IMR-90 (cell line): ENCODE measurements at regions not wholly inside any gene's neighbourhood (a gene's known extent, or its start where the extent isn't known, plus 50 kb on each side); places are given as distances from the start of the nearest gene placed in this dataset.

Source experiments
- ATAC-seq: fragments of 200-7000 bp; cut with Tn5 transposase; 2 replicates; pipeline ENCODE4 v1.9.1; 2020; ENCODE audit warnings: low read depth, mild to moderate bottlenecking, moderate library complexity
- BruUV-seq: library from RNA; stranded (reverse); fragments of 400-500 nt; replicated peaks from 2 replicates; lab custom pipeline; 2021; lab: Mats Ljungman, UMichigan
- CTCF ChIA-PET: fragments of 300-600 bp; formaldehyde crosslinking; extraction: SDS; loops from one replicate; lab custom pipeline; 2021; ENCODE audit warnings: antibody characterized with exemption; lab: Yijun Ruan, JAX
- POLR2A ChIA-PET: fragments of 300-600 bp; sonication (Branson Sonifier 250); formaldehyde crosslinking; loops from one replicate; lab custom pipeline; 2022; ENCODE audit warnings: antibody characterized with exemption; ENCODE audit not compliant: unreplicated experiment; lab: Charles Lee
- DNase-seq: peaks from one replicate; pipeline ENCODE4 v3.0.0; 2013
- H2AFZ ChIP-seq: replicated peaks from 2 replicates; pipeline ENCODE3; 2013; ENCODE audit warnings: low read length, mild to moderate bottlenecking; ENCODE audit not compliant: poor library complexity
- H2AK5ac ChIP-seq: 2 replicates; pipeline ENCODE4 v1.6.1; 2013; ENCODE audit warnings: low read depth, low read length, inconsistent platforms
- H2AK9ac ChIP-seq: replicated peaks from 2 replicates; pipeline ENCODE3; 2013; ENCODE audit warnings: mild to moderate bottlenecking, low read depth, low read length, moderate library complexity; ENCODE audit not compliant: poor library complexity
- H2BK120ac ChIP-seq: 2 replicates; pipeline ENCODE4 v1.6.1; 2013; ENCODE audit warnings: low read depth, low read length, inconsistent platforms
- H2BK15ac ChIP-seq: 3 replicates; pipeline ENCODE4 v1.6.1; 2013; ENCODE audit warnings: low read depth, low read length, inconsistent platforms
- H2BK20ac ChIP-seq: 2 replicates; pipeline ENCODE4 v1.6.1; 2013; ENCODE audit warnings: low read depth, mild to moderate bottlenecking, inconsistent platforms, low read length, moderate library complexity
- H2BK5ac ChIP-seq: 2 replicates; pipeline ENCODE4 v1.6.1; 2013; ENCODE audit warnings: mild to moderate bottlenecking, low read depth, low read length, inconsistent platforms; ENCODE audit not compliant: poor library complexity, severe bottlenecking
- H3K14ac ChIP-seq: replicated peaks from 2 replicates; pipeline ENCODE4 v1.6.1; 2013; ENCODE audit warnings: low read depth, low read length, inconsistent platforms
- H3K18ac ChIP-seq: 2 replicates; pipeline ENCODE4 v1.6.1; 2013; ENCODE audit warnings: low read depth, low read length, control low read depth
- H3K23ac ChIP-seq: 2 replicates; pipeline ENCODE4 v1.6.1; 2013; ENCODE audit warnings: low read depth, low read length, inconsistent platforms
- H3K27ac ChIP-seq: 2 replicates; pipeline ENCODE4 v1.5.1; 2013; ENCODE audit warnings: mild to moderate bottlenecking, control low read depth, low read length; ENCODE audit not compliant: insufficient read depth
- H3K27me3 ChIP-seq: 2 replicates; pipeline ENCODE4 v1.6.1; 2013; ENCODE audit warnings: low read length; ENCODE audit not compliant: control insufficient read depth, insufficient read depth
- H3K36me3 ChIP-seq: 2 replicates; pipeline ENCODE4 v1.6.1; 2013; ENCODE audit warnings: low read length, mixed read lengths; ENCODE audit not compliant: control insufficient read depth, insufficient read depth
- H3K4ac ChIP-seq: 2 replicates; pipeline ENCODE4 v1.6.1; 2013; ENCODE audit warnings: low read depth, low read length, inconsistent platforms
- H3K4me1 ChIP-seq: 2 replicates; pipeline ENCODE4 v1.6.1; 2013; ENCODE audit warnings: low read length, mixed read lengths; ENCODE audit not compliant: control insufficient read depth, insufficient read depth
- H3K4me2 ChIP-seq: 2 replicates; pipeline ENCODE4 v1.6.1; 2013; ENCODE audit warnings: low read depth, mild to moderate bottlenecking, control low read depth, low read length, moderate library complexity
- H3K4me3 ChIP-seq: 2 replicates; pipeline ENCODE4 v1.5.1; 2013; ENCODE audit warnings: low read depth, mild to moderate bottlenecking, control low read depth, low read length, moderate library complexity; ENCODE audit not compliant: insufficient read depth
- H3K56ac ChIP-seq: 2 replicates; pipeline ENCODE4 v1.6.1; 2013; ENCODE audit warnings: low read length, inconsistent platforms; ENCODE audit not compliant: insufficient read depth; ENCODE audit errors: extremely low read depth
- H3K79me1 ChIP-seq, 2 experiments: 2 replicates each; pipeline ENCODE4 v1.6.1; 2013; ENCODE audit warnings: low read length in 2 of 2, inconsistent platforms in 1 of 2, low read depth in 1 of 2
- H3K9ac ChIP-seq: 2 replicates; pipeline ENCODE4 v1.6.1; 2013; ENCODE audit warnings: low read depth, low read length, control low read depth
- H3K9me1 ChIP-seq: 2 replicates; pipeline ENCODE4 v1.6.1; 2013; ENCODE audit warnings: low read length, inconsistent platforms; ENCODE audit not compliant: insufficient read depth
- H3K9me3 ChIP-seq: 2 replicates; pipeline ENCODE4 v1.6.1; 2013; ENCODE audit warnings: low read length; ENCODE audit not compliant: control insufficient read depth, insufficient read depth
- H4K20me1 ChIP-seq: 2 replicates; pipeline ENCODE4 v1.6.1; 2013; ENCODE audit warnings: low read length, inconsistent platforms; ENCODE audit not compliant: insufficient read depth
- H4K5ac ChIP-seq: 2 replicates; pipeline ENCODE4 v1.6.1; 2013; ENCODE audit warnings: mild to moderate bottlenecking, low read depth, low read length, control low read depth
- H4K8ac ChIP-seq, 2 experiments: 2 replicates each; pipeline ENCODE4 v1.6.1; 2013; ENCODE audit warnings: low read depth in 2 of 2, low read length in 2 of 2, control low read depth in 1 of 2, inconsistent platforms in 1 of 2
- H4K91ac ChIP-seq: 2 replicates; pipeline ENCODE4 v1.6.1; 2013; ENCODE audit warnings: low read depth, low read length, inconsistent platforms; ENCODE audit not compliant: insufficient read depth
- CHD1 ChIP-seq: IDR thresholded peaks from 2 replicates; pipeline ENCODE4 v1.6.1; 2012; ENCODE audit warnings: low read depth, low read length, improper control_type of control experiment
- MAZ ChIP-seq: IDR thresholded peaks from 2 replicates; pipeline ENCODE4 v1.6.1; 2012; ENCODE audit warnings: low read depth, mild to moderate bottlenecking, low read length, improper control_type of control experiment, moderate library complexity, borderline replicate concordance
- NFE2L2 ChIP-seq: fragments of 150-350 bp; IDR thresholded peaks from 2 replicates; pipeline ENCODE4 v1.6.1; 2016; ENCODE audit warnings: low read depth, mild to moderate bottlenecking, low read length
- SMC3 ChIP-seq: fragments of 150-350 bp; IDR thresholded peaks from 2 replicates; pipeline ENCODE4 v1.6.1; 2016; ENCODE audit warnings: low read depth, mild to moderate bottlenecking, antibody characterized with exemption, low read length, moderate library complexity
- USF2 ChIP-seq: fragments of 150-350 bp; IDR thresholded peaks from 2 replicates; pipeline ENCODE4 v1.6.1; 2017; ENCODE audit warnings: mild to moderate bottlenecking, antibody characterized with exemption, low read length, low read depth
- WGBS, 2 experiments: methylation state at CpG; one replicate each; pipeline versions ENCODE4 v1.1.5 to v1.1.7; 2013; ENCODE audit warnings: missing lambda C conversion rate in 2 of 2; ENCODE audit not compliant: insufficient read length in 1 of 2; ENCODE audit errors: extremely low coverage in 2 of 2; 5-methylcytosine and 5-hydroxymethylcytosine counted together
- dilution Hi-C: fragments of 300-500 bp; cut with HindIII; formaldehyde crosslinking; loops from one replicate; pipeline ENCODE4 v1.14.3; 2018; ENCODE audit warnings: low sequenced_read_pairs; ENCODE audit not compliant: unreplicated experiment
- in situ Hi-C: fragments of 300-500 bp; cut with MboI; formaldehyde crosslinking; loops from 3 replicates; pipeline ENCODE4 v1.14.3; 2019; ENCODE audit warnings: low sequenced_read_pairs, inconsistent platforms, mixed read lengths
- intact Hi-C: fragments of 100-400 bp; cut with micrococcal nuclease; formaldehyde crosslinking; loops from 2 replicates; pipeline ENCODE4 v1.10.0; 2022

GRCh38 chr12:67885375-67886169 is 103.7 kb upstream of the IFNG-AS1 start:
- no peaks in the 10 kb centered on the region for H3K9me3 ChIP-seq
- 60% methylated on average over 1 of the region's 7 CpGs; no CpG with 5 or more reads in 1 of the 2 experiments for WGBS, 2 experiments
- H3K4ac ChIP-seq = no peak overlapping the region
- DNase-seq (no peak), ATAC-seq (no peak)
- no peak overlapping the region for H2AK9ac ChIP-seq
- no peak overlapping the region for H2BK120ac ChIP-seq
- H2AFZ ChIP-seq = no peak overlapping the region
- no peak overlapping the region for H2BK15ac ChIP-seq
- in situ Hi-C loops = no loop called here
- H3K4me3 ChIP-seq = no peak overlapping the region
- no peak overlapping the region for H3K23ac ChIP-seq
- no peak overlapping the region for H4K91ac ChIP-seq
- H4K20me1 ChIP-seq = no peaks in the 10 kb centered on the region
- TF ChIP-seq MAZ (no peak), NFE2L2 (no peak), CHD1 (no peak), USF2 (no peak), SMC3 (no peak)
- H3K9me1 ChIP-seq = no peaks in the 10 kb centered on the region
- ChIA-PET CTCF (no interaction called here), POLR2A (no interaction called here)
- H2BK20ac ChIP-seq = no peak overlapping the region
- no peak overlapping the region for H3K27ac ChIP-seq
- no peaks in the 10 kb centered on the region for H3K36me3 ChIP-seq
- no peak overlapping the region for H3K56ac ChIP-seq
- no peak overlapping the region for H4K5ac ChIP-seq
- H3K14ac ChIP-seq = no peak overlapping the region
- no peak overlapping the region for H2AK5ac ChIP-seq
- no peaks in the 10 kb centered on the region for H3K4me1 ChIP-seq
- H4K8ac ChIP-seq = no peak overlapping the region
- H3K79me1 ChIP-seq = no peaks in the 10 kb centered on the region
- no TSS peak for BruUV-seq
- H3K4me2 ChIP-seq = no peak overlapping the region
- dilution Hi-C loops = no loop called here
- intact Hi-C loops = no loop called here
- H2BK5ac ChIP-seq = no peak overlapping the region
- no peak overlapping the region for H3K9ac ChIP-seq
- no peak overlapping the region for H3K18ac ChIP-seq
- H3K27me3 ChIP-seq = no peaks in the 10 kb centered on the region; the same call in 1 of the 2 replicates
